ENCODE measurements at regions not wholly inside any gene's neighbourhood (a gene's known extent, or its start where the extent isn't known, plus 50 kb on each side); places are given as distances from the start of the nearest gene placed in this dataset.
A peak's percentile ranks its signal among the peaks of the same experiment; 100 is the strongest.
"Not testable (repeated sequence)": the region's sequence is repeated elsewhere in the genome, so short reads cannot be mapped to it uniquely, and the experiment has no call there.

GRCh38 chr2:62654876-62655359 lies 50.6 kb upstream of the EHBP1 start:
- WGBS, 4 donors = 66 to 73% (median 69%) methylated on average over 3 of the region's 3 CpGs
- TF ChIP-seq CTCF (IDR thresholded peaks at IDR 0.05) (no peak), POLR2A (IDR thresholded peaks at IDR 0.05) (no peak)
- no peak overlapping the region for H3K4me3 ChIP-seq
- intact Hi-C loops (cut with DNase I) = no loop called here
- H3K27me3 ChIP-seq = no peaks in the 10 kb centered on the region
- no peak overlapping the region for H3K27ac ChIP-seq
- no peak for DNase-seq
- H3K4me1 ChIP-seq (replicated peaks in 1 of 2) = peaks cover 0 to under 1% of the 10 kb centered on the region in 2 donors
- no peaks in the 10 kb centered on the region for H3K9me3 ChIP-seq (replicated peaks in 1 of 3)
- no peaks in the 10 kb centered on the region for H3K36me3 ChIP-seq (replicated peaks in 1 of 2)

GRCh38 chr2:62654423-62654791 lies 51.1 kb upstream of the EHBP1 start:
- Histone ChIP-seq H3K9me3 (replicated peaks in 1 of 3) (no peaks in the 10 kb centered on the region), H3K27ac (no peak overlapping the region), H3K4me3 (no peak overlapping the region), H3K27me3 (no peaks in the 10 kb centered on the region), H3K36me3 (replicated peaks in 1 of 2) (no peaks in the 10 kb centered on the region), H3K4me1 (replicated peaks in 1 of 2) (no peaks in the 10 kb centered on the region)
- TF ChIP-seq POLR2A (IDR thresholded peaks at IDR 0.05) = no peak
- no peak for TF ChIP-seq CTCF (IDR thresholded peaks at IDR 0.05)
- 95 to 98% (median 96%) methylated on average over 3 of the region's 3 CpGs for WGBS, 4 donors
- no peak for DNase-seq
- intact Hi-C loops (cut with DNase I) = no loop called here

GRCh38 chr2:62653582-62654422 lies 51.7 kb upstream of the EHBP1 start:
- H3K9me3 ChIP-seq (replicated peaks in 1 of 3) = no peaks in the 10 kb centered on the region
- 50 to 69% (median 65%) methylated on average over 5 of the region's 5 CpGs for WGBS, 4 donors
- no peaks in the 10 kb centered on the region for H3K36me3 ChIP-seq (replicated peaks in 1 of 2)
- no peaks in the 10 kb centered on the region for H3K4me1 ChIP-seq (replicated peaks in 1 of 2)
- no peak for DNase-seq
- H3K27me3 ChIP-seq = no peaks in the 10 kb centered on the region
- intact Hi-C loops (cut with DNase I) = no loop called here
- TF ChIP-seq POLR2A (IDR thresholded peaks at IDR 0.05) = no peak
- TF ChIP-seq CTCF (IDR thresholded peaks at IDR 0.05) = no peak
- H3K27ac ChIP-seq = no peak overlapping the region
- H3K4me3 ChIP-seq = no peak overlapping the region

- not testable (repeated sequence) for H3K4me1 ChIP-seq (replicated peaks in 1 of 2); H3K36me3 ChIP-seq (replicated peaks in 1 of 2); H3K27me3 ChIP-seq; H3K27ac ChIP-seq; H3K4me3 ChIP-seq; H3K9me3 ChIP-seq (replicated peaks in 1 of 3); DNase-seq
- intact Hi-C loops (cut with DNase I) = loop anchor here in 1 of 2 donors (10.0 kb wide), 1 partner anchor 126 kb away; no protein-coding TSS in a partner anchor
- WGBS, 4 donors = 80 to 100% methylated on average over 1 of the region's 2 CpGs; no CpG with 5 or more reads in 2 of the 4 donors
Measured at GRCh38 chr2:62649087-62649486, 56.4 kb upstream of the EHBP1 start.

- WGBS, 4 donors = 48 to 75% (median 56%) methylated on average over 4 of the region's 4 CpGs
- intact Hi-C loops (cut with DNase I) = loop anchor here in 1 of 2 donors (10.0 kb wide), 1 partner anchor 132 kb away; no protein-coding TSS in a partner anchor
- Histone ChIP-seq H3K36me3 (replicated peaks in 1 of 2) (no peaks in the 10 kb centered on the region), H3K27ac (peak overlapping the region in 1 of 5 donors; percentile 58), H3K9me3 (replicated peaks in 1 of 3) (no peaks in the 10 kb centered on the region), H3K4me1 (replicated peaks in 1 of 2) (peaks cover 0 to 16% of the 10 kb centered on the region in 2 donors), H3K4me3 (no peak overlapping the region), H3K27me3 (no peaks in the 10 kb centered on the region)
- no peak for DNase-seq
- TF ChIP-seq POLR2A (IDR thresholded peaks at IDR 0.05) (no peak), CTCF (IDR thresholded peaks at IDR 0.05) (no peak)
Measured at GRCh38 chr2:62643100-62643471, 62.4 kb upstream of the EHBP1 start.

All from adrenal gland (tissue), 9 donors.